ENCODE measurements at regions not wholly inside any gene's neighbourhood (a gene's known extent, or its start where the extent isn't known, plus 50 kb on each side); places are given as distances from the start of the nearest gene placed in this dataset.

GRCh38 chr7:52143219-52143618, 826.6 kb upstream of the COBL start:
- WGBS: 67% methylated on average over 4 of the region's 4 CpGs
- no peaks in the 10 kb centered on the region for H3K9me3 ChIP-seq (ENCODE audit: control insufficient read depth, low read length)
- H3K4ac ChIP-seq (ENCODE audit: low read depth in 1 of 2, low read length in 2 of 2): no peak overlapping the region
- H2BK5ac ChIP-seq (ENCODE audit: low read depth, low read length, poor library complexity, severe bottlenecking): no peak overlapping the region
- no peak overlapping the region for H3K27ac ChIP-seq (ENCODE audit: low read length, poor library complexity, severe bottlenecking)
- no peak overlapping the region for H2AK5ac ChIP-seq (ENCODE audit: low read length, severe bottlenecking)
- no peaks in the 10 kb centered on the region for H3K4me1 ChIP-seq (ENCODE audit: control insufficient read depth, insufficient read depth, low read depth, low read length)
- no peak overlapping the region for H2BK12ac ChIP-seq (ENCODE audit: low read length in 2 of 2)
- H3K27me3 ChIP-seq (ENCODE audit: control insufficient read depth in 1 of 2, insufficient read depth in 1 of 2, low read length in 2 of 2): no peaks in the 10 kb centered on the region
- H3K14ac ChIP-seq (ENCODE audit: low read length in 2 of 2): no peak overlapping the region
- H3K4me2 ChIP-seq (ENCODE audit: low read length, poor library complexity, severe bottlenecking): no peak overlapping the region
- H3K4me3 ChIP-seq (ENCODE audit: insufficient read depth in 1 of 2, low read depth in 1 of 2, low read length in 2 of 2): no peak overlapping the region
- no peak overlapping the region for H3K23ac ChIP-seq (ENCODE audit: low read length in 2 of 2)
- no peaks in the 10 kb centered on the region for H3K79me1 ChIP-seq (replicated peaks; ENCODE audit: low read length, poor library complexity, severe bottlenecking)
- no peak overlapping the region for H3K18ac ChIP-seq (ENCODE audit: low read depth in 1 of 2, low read length in 2 of 2)
- no peaks in the 10 kb centered on the region for H3K36me3 ChIP-seq (ENCODE audit: control insufficient read depth in 1 of 2, insufficient read depth in 2 of 2, low read depth in 1 of 2, low read length in 2 of 2)
- H3K9ac ChIP-seq (ENCODE audit: low read length): no peak overlapping the region
- H4K8ac ChIP-seq (ENCODE audit: low read length): no peak overlapping the region
- H2BK15ac ChIP-seq (ENCODE audit: low read depth, poor library complexity, severe bottlenecking): no peak overlapping the region
- H4K91ac ChIP-seq (ENCODE audit: low read length): no peak overlapping the region
- no peak overlapping the region for H2AFZ ChIP-seq (ENCODE audit: low read depth, low read length)
- H2BK120ac ChIP-seq (ENCODE audit: low read depth, low read length): no peak overlapping the region
- DNase-seq: no peak

DNA sequence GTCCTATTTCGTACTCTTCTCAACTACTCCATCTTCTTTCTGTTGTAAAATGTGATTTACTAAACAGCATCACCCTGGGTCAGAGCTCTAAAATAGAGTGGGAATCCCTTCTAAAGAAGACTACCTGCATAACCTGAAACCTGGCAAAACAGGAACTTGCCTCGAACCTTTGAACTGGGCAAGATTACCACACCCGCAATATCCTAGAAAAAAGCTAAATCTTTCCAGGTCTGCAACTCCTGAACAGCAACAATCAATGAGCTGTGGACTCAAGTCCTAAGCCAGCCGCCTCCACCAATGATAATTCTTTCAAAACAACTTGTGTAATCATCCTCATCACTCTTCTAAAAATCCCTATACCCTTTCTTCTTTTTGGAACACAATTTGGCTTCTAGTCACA, 824.2 kb upstream of the COBL start:
- no peak overlapping the region for H3K14ac ChIP-seq (ENCODE audit: low read length in 2 of 2)

DNA sequence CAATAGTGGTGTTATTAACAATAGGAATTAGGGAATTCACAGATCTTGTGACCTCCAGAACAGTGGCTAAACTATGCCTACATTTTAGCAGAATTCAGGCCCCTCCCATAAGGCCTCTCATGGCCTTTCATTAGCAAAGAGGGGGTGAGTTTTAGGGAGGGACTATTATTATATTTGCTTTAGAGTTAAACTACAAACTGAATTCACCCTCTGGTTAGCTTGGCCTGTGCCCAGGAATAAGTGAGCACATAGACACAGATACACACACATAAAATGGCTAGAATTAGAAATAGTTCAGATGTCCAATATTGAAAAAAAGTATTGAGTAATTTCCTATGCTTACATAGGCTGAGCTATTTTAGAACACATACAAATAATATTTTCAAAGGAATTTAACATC, 818.8 kb upstream of the COBL start:
- no peaks in the 10 kb centered on the region for H3K79me1 ChIP-seq (replicated peaks; ENCODE audit: low read length, poor library complexity, severe bottlenecking)
- no peak overlapping the region for H2AFZ ChIP-seq (ENCODE audit: low read depth, low read length)
- H2BK120ac ChIP-seq (ENCODE audit: low read depth, low read length): no peak overlapping the region
- H3K4me1 ChIP-seq (ENCODE audit: control insufficient read depth, insufficient read depth, low read depth, low read length): no peaks in the 10 kb centered on the region
- H2BK15ac ChIP-seq (ENCODE audit: low read depth, poor library complexity, severe bottlenecking): no peak overlapping the region
- H3K14ac ChIP-seq (ENCODE audit: low read length in 2 of 2): no peak overlapping the region
- no peak overlapping the region for H2BK5ac ChIP-seq (ENCODE audit: low read depth, low read length, poor library complexity, severe bottlenecking)
- no peak overlapping the region for H3K18ac ChIP-seq (ENCODE audit: low read depth in 1 of 2, low read length in 2 of 2)
- H3K4ac ChIP-seq (ENCODE audit: low read depth in 1 of 2, low read length in 2 of 2): no peak overlapping the region
- peaks cover 10% of the 10 kb centered on the region for H3K9me3 ChIP-seq (ENCODE audit: control insufficient read depth, low read length)
- no peak for DNase-seq
- H3K9ac ChIP-seq (ENCODE audit: low read length): no peak overlapping the region
- no peak overlapping the region for H4K91ac ChIP-seq (ENCODE audit: low read length)
- no peak overlapping the region for H3K4me3 ChIP-seq (ENCODE audit: insufficient read depth in 1 of 2, low read depth in 1 of 2, low read length in 2 of 2)
- no peak overlapping the region for H3K27ac ChIP-seq (ENCODE audit: low read length, poor library complexity, severe bottlenecking)
- no peaks in the 10 kb centered on the region for H3K27me3 ChIP-seq (ENCODE audit: control insufficient read depth in 1 of 2, insufficient read depth in 1 of 2, low read length in 2 of 2)
- no peak overlapping the region for H2BK12ac ChIP-seq (ENCODE audit: low read length in 2 of 2)
- no peak overlapping the region for H2AK5ac ChIP-seq (ENCODE audit: low read length, severe bottlenecking)
- no peak overlapping the region for H3K4me2 ChIP-seq (ENCODE audit: low read length, poor library complexity, severe bottlenecking)
- H3K23ac ChIP-seq (ENCODE audit: low read length in 2 of 2): no peak overlapping the region
- no peaks in the 10 kb centered on the region for H3K36me3 ChIP-seq (ENCODE audit: control insufficient read depth in 1 of 2, insufficient read depth in 2 of 2, low read depth in 1 of 2, low read length in 2 of 2)
- no peak overlapping the region for H4K8ac ChIP-seq (ENCODE audit: low read length)

More for the DNA sequence above, 824.2 kb upstream of the COBL start:
- Histone ChIP-seq H2BK12ac (ENCODE audit: low read length in 2 of 2) (no peak overlapping the region), H2AFZ (ENCODE audit: low read depth, low read length) (no peak overlapping the region), H4K8ac (ENCODE audit: low read length) (no peak overlapping the region), H2BK5ac (ENCODE audit: low read depth, low read length, poor library complexity, severe bottlenecking) (no peak overlapping the region), H3K79me1 (replicated peaks; ENCODE audit: low read length, poor library complexity, severe bottlenecking) (no peaks in the 10 kb centered on the region), H3K18ac (ENCODE audit: low read depth in 1 of 2, low read length in 2 of 2) (no peak overlapping the region), H3K9me3 (ENCODE audit: control insufficient read depth, low read length) (peaks cover 6% of the 10 kb centered on the region), H3K4me1 (ENCODE audit: control insufficient read depth, insufficient read depth, low read depth, low read length) (no peaks in the 10 kb centered on the region), H3K4me3 (ENCODE audit: insufficient read depth in 1 of 2, low read depth in 1 of 2, low read length in 2 of 2) (no peak overlapping the region), H3K4me2 (ENCODE audit: low read length, poor library complexity, severe bottlenecking) (no peak overlapping the region), H3K27ac (ENCODE audit: low read length, poor library complexity, severe bottlenecking) (no peak overlapping the region), H2BK15ac (ENCODE audit: low read depth, poor library complexity, severe bottlenecking) (no peak overlapping the region), H3K23ac (ENCODE audit: low read length in 2 of 2) (no peak overlapping the region), H3K36me3 (ENCODE audit: control insufficient read depth in 1 of 2, insufficient read depth in 2 of 2, low read depth in 1 of 2, low read length in 2 of 2) (no peaks in the 10 kb centered on the region), H2BK120ac (ENCODE audit: low read depth, low read length) (no peak overlapping the region), H3K9ac (ENCODE audit: low read length) (no peak overlapping the region), H3K27me3 (ENCODE audit: control insufficient read depth in 1 of 2, insufficient read depth in 1 of 2, low read length in 2 of 2) (no peaks in the 10 kb centered on the region), H4K91ac (ENCODE audit: low read length) (no peak overlapping the region), H2AK5ac (ENCODE audit: low read length, severe bottlenecking) (no peak overlapping the region), H3K4ac (ENCODE audit: low read depth in 1 of 2, low read length in 2 of 2) (no peak overlapping the region)
- no peak for DNase-seq
- WGBS: 80% methylated on average over 4 of the region's 4 CpGs

GRCh38 chr7:52129278-52129677, 812.7 kb upstream of the COBL start:
- H3K4me2 ChIP-seq (ENCODE audit: low read length, poor library complexity, severe bottlenecking): no peak overlapping the region
- H3K27me3 ChIP-seq (ENCODE audit: control insufficient read depth in 1 of 2, insufficient read depth in 1 of 2, low read length in 2 of 2): no peaks in the 10 kb centered on the region
- H3K4ac ChIP-seq (ENCODE audit: low read depth in 1 of 2, low read length in 2 of 2): no peak overlapping the region
- H3K9ac ChIP-seq (ENCODE audit: low read length): no peak overlapping the region
- H3K18ac ChIP-seq (ENCODE audit: low read depth in 1 of 2, low read length in 2 of 2): no peak overlapping the region
- no peak overlapping the region for H4K8ac ChIP-seq (ENCODE audit: low read length)
- H3K9me3 ChIP-seq (ENCODE audit: control insufficient read depth, low read length): peaks cover 7% of the 10 kb centered on the region
- H2BK5ac ChIP-seq (ENCODE audit: low read depth, low read length, poor library complexity, severe bottlenecking): no peak overlapping the region
- no peak overlapping the region for H2BK15ac ChIP-seq (ENCODE audit: low read depth, poor library complexity, severe bottlenecking)
- no peak overlapping the region for H4K91ac ChIP-seq (ENCODE audit: low read length)
- H3K4me1 ChIP-seq (ENCODE audit: control insufficient read depth, insufficient read depth, low read depth, low read length): no peaks in the 10 kb centered on the region
- H2BK12ac ChIP-seq (ENCODE audit: low read length in 2 of 2): no peak overlapping the region
- no peak overlapping the region for H2AFZ ChIP-seq (ENCODE audit: low read depth, low read length)
- no peaks in the 10 kb centered on the region for H3K36me3 ChIP-seq (ENCODE audit: control insufficient read depth in 1 of 2, insufficient read depth in 2 of 2, low read depth in 1 of 2, low read length in 2 of 2)
- no peak for DNase-seq
- H3K14ac ChIP-seq (ENCODE audit: low read length in 2 of 2): no peak overlapping the region
- no peak overlapping the region for H3K27ac ChIP-seq (ENCODE audit: low read length, poor library complexity, severe bottlenecking)
- 76% methylated on average over 3 of the region's 3 CpGs for WGBS
- H2AK5ac ChIP-seq (ENCODE audit: low read length, severe bottlenecking): no peak overlapping the region
- no peak overlapping the region for H3K4me3 ChIP-seq (ENCODE audit: insufficient read depth in 1 of 2, low read depth in 1 of 2, low read length in 2 of 2)
- H3K79me1 ChIP-seq (replicated peaks; ENCODE audit: low read length, poor library complexity, severe bottlenecking): no peaks in the 10 kb centered on the region
- H2BK120ac ChIP-seq (ENCODE audit: low read depth, low read length): no peak overlapping the region
- no peak overlapping the region for H3K23ac ChIP-seq (ENCODE audit: low read length in 2 of 2)

Data from mesenchymal stem cell (in vitro differentiated cells and primary cell).